ENCODE measurements at regions not wholly inside any gene's neighbourhood (a gene's known extent, or its start where the extent isn't known, plus 50 kb on each side); places are given as distances from the start of the nearest gene placed in this dataset.
"Not testable (repeated sequence)": the region's sequence is repeated elsewhere in the genome, so short reads cannot be mapped to it uniquely, and the experiment has no call there.

DNA sequence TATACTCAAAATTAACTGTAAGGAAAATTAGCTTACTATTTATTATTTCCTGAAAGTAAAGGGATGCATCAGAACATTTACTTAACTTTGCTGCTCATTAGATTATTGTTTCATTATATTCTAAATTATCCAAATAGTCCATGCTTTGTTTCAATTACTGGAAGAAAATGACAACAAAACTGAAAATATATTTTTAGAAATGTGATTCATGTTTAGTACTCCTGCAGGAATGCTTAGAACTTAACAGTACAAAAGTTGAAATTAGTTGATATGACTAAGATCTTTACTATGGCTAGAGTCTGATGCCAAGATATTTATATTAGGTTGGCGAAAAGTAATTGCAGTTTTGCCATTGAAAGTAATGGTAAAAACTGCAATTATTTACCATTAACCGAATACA is 660.5 kb upstream of the PABPC4L start:
- in situ Hi-C loops (cut with HindIII; ENCODE audit: low pct_ligation_motif_present, low pct_unique_long_range_greater_than_20kb, low sequenced_read_pairs): no loop called here
- DNase-seq: no peak

DNA sequence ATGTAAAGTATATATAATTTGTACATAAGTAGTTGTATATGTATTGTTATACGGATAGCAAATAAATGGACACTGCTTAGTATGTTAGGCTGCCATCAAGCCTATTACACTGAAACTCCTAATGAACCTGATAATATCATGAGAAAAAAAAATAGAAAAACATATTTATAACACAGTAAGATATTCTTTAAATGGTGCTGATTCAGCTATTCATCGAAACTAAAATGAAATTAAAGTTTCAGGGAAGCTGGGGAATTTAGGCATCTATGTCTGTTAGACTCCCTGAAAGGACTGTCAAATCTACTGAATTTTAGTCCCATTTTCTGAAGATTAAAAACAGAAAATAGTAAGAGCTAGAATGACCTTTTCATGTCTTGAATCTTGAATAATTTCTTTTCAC is 647.1 kb upstream of the PABPC4L start:
- in situ Hi-C loops (cut with HindIII; ENCODE audit: low pct_ligation_motif_present, low pct_unique_long_range_greater_than_20kb, low sequenced_read_pairs): no loop called here
- DNase-seq: no peak

DNA sequence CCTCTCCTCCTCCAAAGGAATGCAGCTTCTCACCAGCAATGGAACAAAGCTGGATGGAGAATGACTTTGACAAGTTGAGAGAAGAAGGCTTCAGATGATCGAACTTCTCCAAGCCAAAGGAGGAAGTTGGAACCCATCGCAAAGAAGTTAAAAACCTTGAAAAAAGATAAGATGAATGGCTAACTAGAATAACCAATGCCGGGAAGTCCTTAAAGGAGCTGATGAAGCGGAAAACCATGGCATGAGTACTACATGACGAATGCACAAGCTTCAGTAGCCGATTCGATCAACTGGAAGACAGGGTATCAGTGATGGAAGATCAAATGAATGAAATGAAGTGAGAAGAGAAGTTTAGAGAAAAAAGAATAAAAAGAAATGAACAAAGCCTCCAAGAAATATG is 629.2 kb upstream of the PABPC4L start:
- in situ Hi-C loops (cut with HindIII; ENCODE audit: low pct_ligation_motif_present, low pct_unique_long_range_greater_than_20kb, low sequenced_read_pairs): not testable (repeated sequence)
- DNase-seq: peak; percentile 29

DNA sequence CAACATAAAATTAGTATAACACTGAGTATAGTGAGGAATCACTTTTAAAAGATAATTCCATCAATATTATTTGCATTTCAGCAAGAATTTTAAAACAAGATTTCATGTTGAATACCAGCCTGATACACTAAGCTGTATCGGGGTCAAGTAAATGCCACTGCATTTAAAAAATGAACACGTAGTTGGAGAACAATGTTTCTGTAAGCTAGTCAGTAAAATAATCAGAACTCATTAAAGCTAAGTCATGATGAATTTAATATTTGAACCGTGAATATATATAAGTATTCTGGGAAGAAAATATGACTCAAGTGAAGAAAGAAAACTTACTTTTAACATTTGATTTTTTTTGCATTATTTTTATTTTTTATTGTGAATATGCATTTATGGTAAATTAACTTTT is 611.0 kb upstream of the PABPC4L start:
- in situ Hi-C loops (cut with HindIII; ENCODE audit: low pct_ligation_motif_present, low pct_unique_long_range_greater_than_20kb, low sequenced_read_pairs): no loop called here
- no peak for DNase-seq

DNA sequence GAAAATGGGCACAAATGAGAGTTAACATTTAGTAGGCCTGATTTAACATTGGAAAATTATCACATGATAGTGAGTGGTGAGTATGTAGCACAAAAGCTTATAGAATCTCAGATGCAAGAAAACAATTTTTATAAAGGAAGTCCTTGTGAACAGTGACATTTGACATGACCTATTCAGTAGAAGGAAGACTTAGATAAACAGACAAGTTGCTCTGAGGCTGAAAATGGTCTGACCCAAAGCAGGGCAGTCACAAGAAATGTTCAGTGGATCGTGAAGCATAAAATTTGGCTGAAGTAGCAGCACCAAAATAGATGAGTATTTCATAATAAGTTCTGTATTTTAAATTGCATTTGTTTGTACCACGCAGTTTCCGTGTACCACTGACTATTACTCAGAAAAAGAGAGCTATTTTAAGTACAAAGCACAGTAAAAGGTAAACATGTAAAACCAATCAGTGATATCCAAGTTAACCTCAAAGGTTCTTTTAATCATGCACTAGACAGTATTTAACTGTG is 605.7 kb upstream of the PABPC4L start:
- in situ Hi-C loops (cut with HindIII; ENCODE audit: low pct_ligation_motif_present, low pct_unique_long_range_greater_than_20kb, low sequenced_read_pairs): no loop called here
- no peak for DNase-seq

DNA sequence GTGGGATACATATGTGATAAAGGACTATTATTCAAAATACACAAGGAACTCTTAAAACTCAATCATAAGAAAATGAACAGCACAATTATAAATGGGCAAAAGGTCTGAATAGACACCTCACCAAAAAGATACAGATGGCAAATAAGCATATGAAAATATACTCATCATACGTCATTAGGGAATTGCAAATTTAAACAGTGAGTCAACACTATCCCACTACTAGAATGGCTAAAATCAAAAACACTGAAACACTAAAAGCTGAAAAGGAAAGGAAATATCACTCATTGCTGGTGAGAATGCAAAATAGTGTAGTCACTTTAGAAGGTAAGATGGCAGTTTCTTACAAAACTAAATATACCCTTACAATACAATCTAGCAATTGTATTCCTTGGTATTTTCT is 597.0 kb upstream of the PABPC4L start:
- no peak for DNase-seq
- in situ Hi-C loops (cut with HindIII; ENCODE audit: low pct_ligation_motif_present, low pct_unique_long_range_greater_than_20kb, low sequenced_read_pairs): no loop called here

DNA sequence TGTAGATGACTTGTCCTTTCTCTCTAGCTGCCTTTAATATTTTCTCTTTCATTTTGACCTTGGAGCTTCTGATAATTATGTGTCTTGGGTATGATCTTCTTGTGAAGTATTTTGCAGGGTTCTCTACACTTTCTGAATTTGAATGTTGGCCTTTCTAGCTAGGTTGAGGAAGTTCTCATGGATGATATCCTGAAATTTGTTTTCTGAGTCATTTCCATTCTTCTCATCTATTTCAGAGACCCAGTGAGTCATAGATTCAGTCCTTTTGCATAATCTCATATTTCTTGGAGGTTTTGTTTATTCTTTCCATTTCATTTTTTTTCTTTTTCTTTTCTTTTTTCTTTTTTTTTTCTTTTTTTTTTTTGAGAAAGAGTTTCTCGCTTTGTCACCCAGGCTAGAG is 585.7 kb upstream of the PABPC4L start:
- in situ Hi-C loops (cut with HindIII; ENCODE audit: low pct_ligation_motif_present, low pct_unique_long_range_greater_than_20kb, low sequenced_read_pairs): no loop called here

DNA sequence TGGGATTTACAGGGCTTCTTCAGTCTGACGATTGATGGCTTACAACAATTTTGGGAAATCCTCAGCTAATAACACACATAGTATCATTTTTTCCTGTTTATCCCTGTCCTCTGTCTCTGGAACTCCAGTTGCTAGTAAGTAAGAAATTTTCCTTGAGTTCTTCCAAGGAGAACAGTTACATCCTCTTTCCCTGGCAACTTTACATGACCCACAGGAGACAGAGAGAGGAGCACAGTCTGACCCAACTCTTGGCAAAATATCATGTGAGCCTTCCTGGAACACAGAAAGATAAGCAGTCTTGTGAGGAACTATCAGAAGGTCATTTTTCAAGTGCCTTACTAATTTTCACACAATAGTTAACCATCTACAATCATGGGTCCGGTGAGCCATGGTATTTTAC is 578.7 kb upstream of the PABPC4L start:
- no peak for DNase-seq
- in situ Hi-C loops (cut with HindIII; ENCODE audit: low pct_ligation_motif_present, low pct_unique_long_range_greater_than_20kb, low sequenced_read_pairs): no loop called here

More for the DNA sequence above, 585.7 kb upstream of the PABPC4L start:
- no peak for DNase-seq

DNA sequence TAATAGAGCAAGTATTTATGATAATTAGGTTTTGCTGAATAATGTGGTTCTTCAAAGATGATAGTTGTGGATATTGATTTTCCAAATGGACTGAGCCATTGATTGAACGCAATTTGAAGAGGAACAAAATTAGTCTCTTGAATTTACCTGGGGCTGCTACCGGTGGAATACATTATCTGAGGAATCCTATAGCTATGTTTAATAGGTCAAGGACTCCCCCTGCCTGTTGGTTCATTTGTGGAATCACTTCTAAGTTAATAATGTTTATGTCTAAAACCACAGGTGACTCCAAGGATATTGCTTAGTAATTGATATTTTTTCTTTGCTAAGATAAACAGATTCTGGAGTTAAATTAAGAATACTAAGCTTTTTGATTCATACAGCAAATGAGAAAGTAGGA is 576.0 kb upstream of the PABPC4L start:
- in situ Hi-C loops (cut with HindIII; ENCODE audit: low pct_ligation_motif_present, low pct_unique_long_range_greater_than_20kb, low sequenced_read_pairs): no loop called here
- peak; percentile 13 for DNase-seq

DNA sequence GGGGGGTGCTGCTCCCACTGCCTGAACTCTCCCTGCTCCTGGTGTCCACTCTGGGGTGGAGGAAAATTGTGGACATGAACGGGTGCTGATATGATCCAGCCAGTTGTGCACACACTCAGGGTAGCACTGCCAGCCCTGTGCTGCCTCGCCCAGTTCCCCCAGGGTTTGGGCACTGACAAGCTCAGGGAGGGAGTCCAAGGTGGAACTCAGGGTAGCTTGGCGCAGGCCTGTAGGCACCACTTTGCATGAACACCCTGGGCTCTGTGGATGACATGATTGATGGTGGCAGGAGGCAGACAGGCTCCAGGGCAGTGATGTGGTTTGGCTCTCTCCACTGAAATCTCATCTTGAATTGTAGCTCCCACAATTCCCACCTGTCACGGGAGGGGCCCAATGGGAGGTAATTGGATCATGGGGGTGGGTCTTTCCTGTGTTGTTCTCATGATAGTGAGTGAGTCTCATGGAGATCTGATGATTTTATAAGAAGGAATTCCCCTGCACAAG is 572.0 kb upstream of the PABPC4L start:
- DNase-seq: no peak
- in situ Hi-C loops (cut with HindIII; ENCODE audit: low pct_ligation_motif_present, low pct_unique_long_range_greater_than_20kb, low sequenced_read_pairs): no loop called here

DNA sequence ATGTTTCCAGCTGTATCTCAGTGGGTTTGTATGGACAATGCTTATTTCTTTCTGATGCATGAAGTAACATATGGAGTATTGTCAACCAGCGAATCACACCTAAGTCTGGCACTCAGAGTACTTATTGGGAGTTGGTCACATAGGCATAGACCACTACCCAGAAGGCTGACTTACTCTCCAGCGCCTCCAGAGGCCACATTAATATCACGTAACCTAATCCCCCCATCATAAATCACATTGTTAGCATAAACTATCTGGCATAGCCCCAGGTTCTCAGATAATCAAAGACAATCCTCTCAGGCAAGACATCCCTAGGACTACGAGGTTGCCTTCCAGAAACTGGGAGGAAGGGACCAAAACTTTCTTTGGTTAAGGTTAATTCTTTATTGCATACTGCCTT is 560.5 kb upstream of the PABPC4L start:
- no peak for DNase-seq
- in situ Hi-C loops (cut with HindIII; ENCODE audit: low pct_ligation_motif_present, low pct_unique_long_range_greater_than_20kb, low sequenced_read_pairs): no loop called here

DNA sequence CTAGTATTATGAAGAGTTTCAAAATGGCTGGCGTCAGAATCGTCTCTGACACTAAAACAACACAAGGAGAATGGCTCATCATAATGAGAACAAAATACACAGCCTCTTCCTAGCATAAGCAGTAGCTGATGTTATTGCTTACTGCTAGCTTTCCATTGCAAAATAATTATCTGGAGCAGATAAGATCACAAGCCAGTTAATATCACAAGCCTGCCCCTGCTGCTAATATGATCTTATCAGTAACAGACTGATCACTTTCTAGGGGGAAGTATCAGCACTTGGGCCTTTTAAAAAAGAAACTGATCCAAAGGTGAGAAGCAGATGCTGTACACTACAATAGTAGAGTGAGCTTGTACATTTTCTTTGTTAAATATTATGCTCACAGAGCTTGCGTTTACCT is 554.8 kb upstream of the PABPC4L start:
- in situ Hi-C loops (cut with HindIII; ENCODE audit: low pct_ligation_motif_present, low pct_unique_long_range_greater_than_20kb, low sequenced_read_pairs): no loop called here
- no peak for DNase-seq

DNA sequence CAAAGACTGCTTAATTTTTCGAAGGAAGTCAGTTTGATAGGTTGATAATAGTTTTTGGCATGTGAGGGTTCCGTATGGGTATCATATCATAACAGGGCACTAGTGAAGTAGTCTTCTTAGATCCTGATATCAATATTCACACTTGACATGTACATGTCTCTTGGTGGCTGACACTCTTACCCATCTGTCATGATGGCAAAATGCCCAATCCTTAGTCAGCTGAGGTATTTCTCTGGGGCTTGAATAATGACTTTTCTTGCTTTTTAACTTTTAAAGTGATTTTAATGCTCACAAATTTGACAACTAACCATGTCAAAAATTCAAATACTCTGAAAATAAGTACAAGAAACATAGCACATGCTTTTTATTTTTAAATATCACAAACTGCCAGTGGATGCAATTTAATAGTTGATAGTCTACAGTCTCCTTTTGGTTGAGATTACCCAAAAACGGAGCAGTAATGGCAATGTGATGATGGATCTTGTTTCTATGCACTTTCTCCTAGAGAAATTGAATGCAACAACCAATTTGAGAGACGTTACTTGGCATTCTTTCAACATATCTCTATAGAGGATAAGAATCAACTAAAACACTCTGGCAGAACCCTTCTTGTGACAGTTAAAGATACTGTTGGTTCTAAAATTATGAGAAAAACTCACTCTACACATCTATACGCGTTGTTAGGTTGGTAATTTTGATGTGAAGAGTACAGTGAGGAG is 552.9 kb upstream of the PABPC4L start:
- in situ Hi-C loops (cut with HindIII; ENCODE audit: low pct_ligation_motif_present, low pct_unique_long_range_greater_than_20kb, low sequenced_read_pairs): no loop called here
- DNase-seq: no peak

DNA sequence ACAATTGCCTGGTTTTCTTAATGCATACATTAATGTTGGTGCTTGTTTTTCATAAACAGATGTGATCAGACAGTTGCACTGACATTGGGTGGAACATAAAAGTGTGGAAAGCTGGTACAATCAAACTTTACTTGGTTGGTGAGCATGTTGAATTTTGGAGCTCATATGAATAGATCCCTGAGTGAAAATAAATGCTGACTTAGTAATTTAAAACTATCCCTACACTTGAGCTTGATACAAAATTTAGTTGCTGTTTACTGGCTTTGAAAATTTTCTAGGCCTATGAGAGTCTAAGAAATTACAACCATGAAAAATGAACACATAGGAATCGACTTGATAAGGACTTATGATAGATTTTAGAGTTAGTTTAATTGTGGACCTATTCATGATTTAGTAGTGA is 551.8 kb upstream of the PABPC4L start:
- DNase-seq: no peak
- in situ Hi-C loops (cut with HindIII; ENCODE audit: low pct_ligation_motif_present, low pct_unique_long_range_greater_than_20kb, low sequenced_read_pairs): no loop called here

DNA sequence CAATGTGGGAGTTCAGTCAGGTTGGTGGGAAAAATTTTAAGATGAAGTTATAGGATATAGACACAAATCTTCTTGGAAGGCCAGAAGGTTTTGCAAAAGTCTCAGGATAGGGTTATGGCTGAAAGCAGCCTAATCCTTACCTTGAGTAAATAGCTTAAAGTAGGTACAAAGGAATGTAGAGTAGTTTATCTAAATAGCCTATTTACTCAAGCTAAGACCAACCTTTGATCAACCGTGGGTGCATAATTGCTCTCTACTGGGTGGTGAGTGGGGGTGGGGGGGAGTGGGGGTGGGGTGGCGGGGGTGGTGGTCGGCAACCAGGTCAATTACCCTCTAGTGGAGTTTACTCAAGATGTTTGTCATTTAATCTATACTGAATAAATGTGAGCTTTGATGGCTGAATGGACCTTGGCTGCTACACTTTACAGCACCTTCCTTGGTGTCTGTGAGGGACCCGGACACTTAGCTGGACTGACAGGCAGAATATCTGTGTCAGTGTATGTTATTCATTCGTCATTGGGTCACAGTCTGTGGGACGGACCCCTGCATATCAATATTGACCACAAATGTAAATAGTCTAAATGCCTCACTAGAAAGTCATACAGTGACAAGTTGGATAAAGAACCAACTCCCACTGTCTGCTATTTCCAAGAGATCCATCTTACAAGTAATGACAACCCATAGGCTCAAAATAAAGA is 545.7 kb upstream of the PABPC4L start:
- no peak for DNase-seq

DNA sequence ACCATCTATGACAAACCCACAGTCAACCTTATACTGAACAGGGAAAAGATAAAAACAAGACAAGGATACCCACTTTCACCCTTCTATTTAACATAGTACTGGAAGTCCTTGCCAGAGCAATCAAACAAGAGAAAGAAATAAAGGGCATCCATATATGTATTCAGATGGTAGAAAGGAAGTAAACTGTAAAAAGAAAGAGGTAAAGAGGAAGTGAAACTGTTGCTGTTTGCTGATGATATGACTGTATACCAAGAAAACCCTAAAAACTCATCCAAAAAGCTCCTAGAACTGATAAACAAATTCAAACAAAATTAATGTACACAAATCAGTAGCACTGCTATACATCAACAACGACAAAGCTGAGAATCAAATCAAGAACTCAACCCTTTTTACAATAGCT is 538.7 kb upstream of the PABPC4L start:
- DNase-seq: no peak
- in situ Hi-C loops (cut with HindIII; ENCODE audit: low pct_ligation_motif_present, low pct_unique_long_range_greater_than_20kb, low sequenced_read_pairs): no loop called here

More for the DNA sequence above, 545.7 kb upstream of the PABPC4L start:
- in situ Hi-C loops (cut with HindIII; ENCODE audit: low pct_ligation_motif_present, low pct_unique_long_range_greater_than_20kb, low sequenced_read_pairs): no loop called here

DNA sequence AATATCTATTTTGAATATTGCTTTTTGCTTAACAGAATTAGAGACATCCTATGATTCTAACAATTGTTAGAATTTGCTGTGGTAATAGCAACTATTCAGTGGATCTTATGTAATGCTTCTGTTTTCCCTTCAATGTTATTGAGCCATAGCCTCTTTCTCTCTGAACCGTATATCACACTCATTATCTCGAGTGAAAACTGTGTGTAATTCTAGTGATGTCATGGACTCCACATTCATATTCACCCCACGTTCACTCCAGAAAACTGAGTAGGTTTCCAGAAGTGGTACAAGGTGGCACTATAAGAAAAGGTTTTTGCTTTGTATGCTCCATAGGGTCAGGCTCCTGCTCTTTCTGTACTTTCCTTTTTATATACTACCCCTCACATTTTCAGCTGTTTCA is 534.3 kb upstream of the PABPC4L start:
- DNase-seq: no peak
- in situ Hi-C loops (cut with HindIII; ENCODE audit: low pct_ligation_motif_present, low pct_unique_long_range_greater_than_20kb, low sequenced_read_pairs): no loop called here

DNA sequence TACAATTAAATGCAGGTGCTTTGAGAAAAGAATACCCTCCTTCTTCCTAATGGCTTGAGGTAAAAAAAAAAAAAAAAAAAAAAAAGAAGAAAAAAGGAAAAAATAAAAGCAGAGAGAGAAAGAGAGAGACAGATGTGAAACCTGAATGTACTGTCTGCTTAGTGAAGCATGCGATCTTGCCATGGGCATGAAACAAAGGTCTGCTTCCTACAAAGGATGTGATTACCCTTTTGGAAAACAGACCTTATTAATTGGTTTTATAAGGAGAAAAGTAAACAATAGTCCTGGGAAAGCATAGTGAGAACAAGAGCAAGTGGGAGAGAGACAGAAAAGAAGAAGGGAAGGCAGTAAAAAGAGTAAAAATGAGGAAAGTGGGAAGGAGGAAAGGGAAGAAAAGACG is 526.1 kb upstream of the PABPC4L start:
- DNase-seq: no peak
- in situ Hi-C loops (cut with HindIII; ENCODE audit: low pct_ligation_motif_present, low pct_unique_long_range_greater_than_20kb, low sequenced_read_pairs): no loop called here

DNA sequence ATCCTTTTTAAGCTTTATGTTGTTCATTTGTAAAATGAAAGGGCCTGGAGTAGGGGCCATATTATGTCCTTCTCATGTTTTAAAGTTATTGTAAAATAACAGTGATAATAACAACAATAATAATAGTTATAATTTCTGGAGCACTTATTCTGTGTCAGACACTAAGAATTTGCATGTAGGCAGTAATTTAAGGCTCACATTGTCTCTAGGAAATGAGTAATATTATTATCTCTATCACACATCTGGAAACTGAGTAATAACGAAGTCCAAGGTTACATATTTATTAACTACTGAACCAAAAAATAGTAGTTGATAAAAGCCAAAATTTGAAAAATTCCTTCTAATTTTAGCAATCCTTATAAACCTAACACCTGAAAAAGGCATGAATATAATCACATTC is 520.7 kb upstream of the PABPC4L start:
- in situ Hi-C loops (cut with HindIII; ENCODE audit: low pct_ligation_motif_present, low pct_unique_long_range_greater_than_20kb, low sequenced_read_pairs): no loop called here

DNA sequence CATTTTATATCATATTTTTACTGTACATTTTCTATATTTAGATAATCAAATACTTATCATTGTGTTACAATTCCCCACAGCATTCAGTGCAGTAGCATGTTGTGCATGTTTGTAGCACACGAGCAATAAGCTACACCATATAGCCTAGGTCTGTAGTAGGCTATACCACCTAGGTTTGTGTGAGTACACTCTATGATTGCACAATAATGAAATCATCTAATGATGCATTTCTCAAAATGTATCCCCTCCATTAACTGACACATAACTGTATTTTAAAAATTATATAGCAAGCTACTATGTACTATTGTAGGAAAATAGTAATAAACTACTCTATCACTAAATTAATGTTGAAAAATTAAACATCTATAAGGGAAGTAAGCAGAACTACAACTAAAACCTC is 518.4 kb upstream of the PABPC4L start:
- DNase-seq: no peak

More for the DNA sequence above, 520.7 kb upstream of the PABPC4L start:
- no peak for DNase-seq

More for the DNA sequence above, 518.4 kb upstream of the PABPC4L start:
- in situ Hi-C loops (cut with HindIII; ENCODE audit: low pct_ligation_motif_present, low pct_unique_long_range_greater_than_20kb, low sequenced_read_pairs): no loop called here
